ENCODE measurements at regions not wholly inside any gene's neighbourhood (a gene's known extent, or its start where the extent isn't known, plus 50 kb on each side); places are given as distances from the start of the nearest gene placed in this dataset.

DNA sequence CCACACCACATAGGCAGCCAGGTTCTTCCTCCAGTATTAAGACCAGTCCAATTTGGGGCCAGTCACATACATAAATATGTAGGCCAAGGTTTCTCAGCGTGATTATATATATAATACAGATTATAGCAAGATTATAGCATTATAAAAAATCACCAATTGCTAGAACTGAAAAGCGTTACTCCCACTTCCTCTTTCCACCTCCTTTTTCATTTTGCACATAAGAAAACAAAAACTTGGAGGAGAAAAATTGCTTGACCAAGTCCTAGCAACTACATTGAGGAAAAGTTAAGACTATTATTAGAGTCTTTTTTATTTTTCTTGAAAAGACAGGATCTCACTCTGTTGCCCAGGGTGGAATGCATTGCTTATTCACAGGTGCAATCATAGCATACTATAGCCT is 262.7 kb upstream of the KCNN2 start:
- H4K20me1 ChIP-seq (ENCODE audit: low read depth, low read length): no peaks in the 10 kb centered on the region
- no peak overlapping the region for H3K27ac ChIP-seq (ENCODE audit: low read depth, low read length)
- H2AFZ ChIP-seq (ENCODE audit: low read depth, low read length, severe bottlenecking): no peak overlapping the region
- no peaks in the 10 kb centered on the region for H3K36me3 ChIP-seq (ENCODE audit: low read length)
- no peak overlapping the region for H3K4me3 ChIP-seq (ENCODE audit: insufficient read depth, low read length, poor library complexity, severe bottlenecking)
- H3K79me2 ChIP-seq (ENCODE audit: insufficient read depth, low read length): no peaks in the 10 kb centered on the region
- no peaks in the 10 kb centered on the region for H3K27me3 ChIP-seq (ENCODE audit: low read length)
- no peaks in the 10 kb centered on the region for H3K9me2 ChIP-seq (replicated peaks; ENCODE audit: insufficient read depth, low read length)
- H3K9me3 ChIP-seq (ENCODE audit: insufficient read depth, low read length): no peaks in the 10 kb centered on the region
- no peak overlapping the region for H3K4me2 ChIP-seq (ENCODE audit: low read depth, low read length, poor library complexity, severe bottlenecking)
- H3F3A ChIP-seq (ENCODE audit: insufficient read depth): no peaks in the 10 kb centered on the region
- no peak overlapping the region for H3K9ac ChIP-seq (ENCODE audit: low read length)
- TF ChIP-seq EZH2phosphoT487 (conservative IDR thresholded peaks at IDR 0.05; ENCODE audit: low read length): no peak
- TF ChIP-seq, protein P1, sequence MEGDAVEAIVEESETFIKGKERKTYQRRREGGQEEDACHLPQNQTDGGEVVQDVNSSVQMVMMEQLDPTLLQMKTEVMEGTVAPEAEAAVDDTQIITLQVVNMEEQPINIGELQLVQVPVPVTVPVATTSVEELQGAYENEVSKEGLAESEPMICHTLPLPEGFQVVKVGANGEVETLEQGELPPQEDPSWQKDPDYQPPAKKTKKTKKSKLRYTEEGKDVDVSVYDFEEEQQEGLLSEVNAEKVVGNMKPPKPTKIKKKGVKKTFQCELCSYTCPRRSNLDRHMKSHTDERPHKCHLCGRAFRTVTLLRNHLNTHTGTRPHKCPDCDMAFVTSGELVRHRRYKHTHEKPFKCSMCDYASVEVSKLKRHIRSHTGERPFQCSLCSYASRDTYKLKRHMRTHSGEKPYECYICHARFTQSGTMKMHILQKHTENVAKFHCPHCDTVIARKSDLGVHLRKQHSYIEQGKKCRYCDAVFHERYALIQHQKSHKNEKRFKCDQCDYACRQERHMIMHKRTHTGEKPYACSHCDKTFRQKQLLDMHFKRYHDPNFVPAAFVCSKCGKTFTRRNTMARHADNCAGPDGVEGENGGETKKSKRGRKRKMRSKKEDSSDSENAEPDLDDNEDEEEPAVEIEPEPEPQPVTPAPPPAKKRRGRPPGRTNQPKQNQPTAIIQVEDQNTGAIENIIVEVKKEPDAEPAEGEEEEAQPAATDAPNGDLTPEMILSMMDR (IDR thresholded peaks at IDR 0.05; ENCODE audit: insufficient read depth, low read length, poor library complexity, severe bottlenecking): no peak

DNA sequence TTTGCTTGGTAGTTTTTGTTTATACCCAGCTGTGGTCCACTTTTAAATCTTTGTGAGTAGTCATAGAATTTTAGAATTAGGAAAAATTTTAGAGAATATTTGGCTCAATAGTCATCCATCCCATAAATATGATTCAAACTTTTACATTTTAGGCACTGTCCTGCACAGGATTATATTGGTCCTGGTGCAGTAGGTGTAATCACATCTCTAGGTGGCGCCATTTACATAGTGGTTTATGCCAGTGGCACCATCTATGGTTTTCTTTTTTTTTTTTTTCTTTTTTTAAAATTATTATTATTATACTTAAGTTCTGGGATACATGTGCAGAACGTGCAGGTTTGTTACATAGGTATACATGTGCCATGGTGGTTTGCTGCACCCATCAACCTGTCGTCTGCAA is 260.7 kb upstream of the KCNN2 start:
- Histone ChIP-seq H4K20me1 (ENCODE audit: low read depth, low read length) (no peaks in the 10 kb centered on the region), H3K4me3 (ENCODE audit: insufficient read depth, low read length, poor library complexity, severe bottlenecking) (no peak overlapping the region), H3K27me3 (ENCODE audit: low read length) (no peaks in the 10 kb centered on the region), H3K36me3 (ENCODE audit: low read length) (no peaks in the 10 kb centered on the region), H2AFZ (ENCODE audit: low read depth, low read length, severe bottlenecking) (no peak overlapping the region), H3K27ac (ENCODE audit: low read depth, low read length) (no peak overlapping the region), H3K9me3 (ENCODE audit: insufficient read depth, low read length) (no peaks in the 10 kb centered on the region), H3K9me2 (replicated peaks; ENCODE audit: insufficient read depth, low read length) (no peaks in the 10 kb centered on the region), H3K9ac (ENCODE audit: low read length) (no peak overlapping the region), H3K4me2 (ENCODE audit: low read depth, low read length, poor library complexity, severe bottlenecking) (no peak overlapping the region), H3F3A (ENCODE audit: insufficient read depth) (no peaks in the 10 kb centered on the region), H3K79me2 (ENCODE audit: insufficient read depth, low read length) (no peaks in the 10 kb centered on the region)
- no peak for TF ChIP-seq EZH2phosphoT487 (conservative IDR thresholded peaks at IDR 0.05; ENCODE audit: low read length)
- TF ChIP-seq, protein P1 (IDR thresholded peaks at IDR 0.05; ENCODE audit: insufficient read depth, low read length, poor library complexity, severe bottlenecking): peak; percentile 36

DNA sequence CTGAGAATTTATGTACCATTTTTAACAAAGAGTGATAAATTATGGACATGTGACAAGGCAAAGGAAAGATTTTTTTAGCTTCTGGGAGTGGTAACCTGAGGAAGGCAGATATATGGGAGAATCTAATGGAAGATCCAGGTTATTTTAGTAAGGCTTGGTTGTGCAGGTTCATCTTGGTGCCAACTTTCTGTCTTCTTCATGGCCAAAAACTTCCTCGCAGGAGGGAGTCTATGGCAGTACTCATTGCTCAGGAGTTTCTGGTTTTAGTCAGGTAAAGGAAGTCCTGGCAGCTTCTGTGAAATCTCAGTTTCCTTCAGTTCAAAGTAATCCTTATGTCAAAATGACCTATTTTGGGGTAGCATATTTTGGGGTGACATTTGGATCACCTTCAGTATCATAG is 248.3 kb upstream of the KCNN2 start:
- no peak overlapping the region for H3K4me3 ChIP-seq (ENCODE audit: insufficient read depth, low read length, poor library complexity, severe bottlenecking)
- TF ChIP-seq, protein P1 (IDR thresholded peaks at IDR 0.05; ENCODE audit: insufficient read depth, low read length, poor library complexity, severe bottlenecking): no peak
- TF ChIP-seq EZH2phosphoT487 (conservative IDR thresholded peaks at IDR 0.05; ENCODE audit: low read length): no peak
- H2AFZ ChIP-seq (ENCODE audit: low read depth, low read length, severe bottlenecking): no peak overlapping the region
- no peaks in the 10 kb centered on the region for H3K9me3 ChIP-seq (ENCODE audit: insufficient read depth, low read length)
- H3K36me3 ChIP-seq (ENCODE audit: low read length): no peaks in the 10 kb centered on the region
- H4K20me1 ChIP-seq (ENCODE audit: low read depth, low read length): no peaks in the 10 kb centered on the region
- no peaks in the 10 kb centered on the region for H3F3A ChIP-seq (ENCODE audit: insufficient read depth)
- no peak overlapping the region for H3K9ac ChIP-seq (ENCODE audit: low read length)
- H3K27me3 ChIP-seq (ENCODE audit: low read length): no peaks in the 10 kb centered on the region
- no peak overlapping the region for H3K27ac ChIP-seq (ENCODE audit: low read depth, low read length)
- no peaks in the 10 kb centered on the region for H3K9me2 ChIP-seq (replicated peaks; ENCODE audit: insufficient read depth, low read length)
- no peaks in the 10 kb centered on the region for H3K79me2 ChIP-seq (ENCODE audit: insufficient read depth, low read length)
- H3K4me2 ChIP-seq (ENCODE audit: low read depth, low read length, poor library complexity, severe bottlenecking): no peak overlapping the region

All from SU-DHL-6 (cell line).